PFSK-1 (cell line): ENCODE measurements at regions not wholly inside any gene's neighbourhood (a gene's known extent, or its start where the extent isn't known, plus 50 kb on each side); places are given as distances from the start of the nearest gene placed in this dataset.

Source experiments
- FOXP2 ChIP-seq: optimal IDR thresholded peaks from 2 replicates; pipeline ENCODE3; 2011; ENCODE audit warnings: borderline replicate concordance, control low read depth, inconsistent platforms; ENCODE audit not compliant: insufficient read depth; ENCODE audit errors: extremely low read length, extremely low read depth
- POLR2AphosphoS5 ChIP-seq: IDR thresholded peaks from 2 replicates; pipeline ENCODE4 v1.6.1; 2012; ENCODE audit warnings: low read depth, mild to moderate bottlenecking, control low read depth, low read length, moderate library complexity
- REST ChIP-seq, 2 experiments: IDR thresholded peaks; 2 replicates each; pipeline versions ENCODE4 v1.6.1 to v1.8.0; 2011 to 2012; ENCODE audit warnings: low read depth in 2 of 2, low read length in 2 of 2, control low read depth in 1 of 2, inconsistent platforms in 1 of 2, mild to moderate bottlenecking in 1 of 2, moderate library complexity in 1 of 2; ENCODE audit not compliant: insufficient read depth in 1 of 2
- SIN3A ChIP-seq: IDR thresholded peaks from 2 replicates; pipeline ENCODE4 v1.6.1; 2012; ENCODE audit warnings: mild to moderate bottlenecking, low read length, moderate library complexity, borderline replicate concordance; ENCODE audit not compliant: insufficient read depth
- TAF1 ChIP-seq: IDR thresholded peaks from 2 replicates; pipeline ENCODE4 v1.6.1; 2012; ENCODE audit warnings: low read length, control low read depth, borderline replicate concordance; ENCODE audit not compliant: insufficient read depth

GRCh38 chr2:217444932-217445331 is 557.9 kb downstream of the TNS1 start:
- TF ChIP-seq REST (IDR thresholded peaks at IDR 0.05; ENCODE audit: insufficient read depth in 1 of 2, low read depth in 2 of 2, low read length in 2 of 2), result no peak
- TF ChIP-seq SIN3A, result no peak
- TF ChIP-seq FOXP2, result no peak
- TF ChIP-seq POLR2AphosphoS5, result no peak
- no peak for TF ChIP-seq TAF1

- TF ChIP-seq TAF1, result no peak
- TF ChIP-seq REST (IDR thresholded peaks at IDR 0.05; ENCODE audit: insufficient read depth in 1 of 2, low read depth in 2 of 2, low read length in 2 of 2), result no peak
- TF ChIP-seq SIN3A, result no peak
- TF ChIP-seq FOXP2, result no peak
- TF ChIP-seq POLR2AphosphoS5, result no peak
Measured at GRCh38 chr2:217444509-217444908, 558.3 kb downstream of the TNS1 start.

GRCh38 chr2:217443601-217444000 is 559.2 kb downstream of the TNS1 start:
- TF ChIP-seq FOXP2 (no peak), SIN3A (no peak), TAF1 (no peak), REST (IDR thresholded peaks at IDR 0.05; ENCODE audit: insufficient read depth in 1 of 2, low read depth in 2 of 2, low read length in 2 of 2) (no peak), POLR2AphosphoS5 (no peak)

- TF ChIP-seq TAF1 (no peak), POLR2AphosphoS5 (no peak), FOXP2 (no peak), REST (IDR thresholded peaks at IDR 0.05; ENCODE audit: insufficient read depth in 1 of 2, low read depth in 2 of 2, low read length in 2 of 2) (no peak), SIN3A (no peak)
Measured at GRCh38 chr2:217440000-217440399, 562.8 kb downstream of the TNS1 start.

- TF ChIP-seq POLR2AphosphoS5, result no peak
- TF ChIP-seq REST (IDR thresholded peaks at IDR 0.05; ENCODE audit: insufficient read depth in 1 of 2, low read depth in 2 of 2, low read length in 2 of 2), result no peak
- no peak for TF ChIP-seq TAF1
- no peak for TF ChIP-seq FOXP2
- TF ChIP-seq SIN3A, result no peak
Measured at GRCh38 chr2:217438821-217439220, 564.0 kb downstream of the TNS1 start.
